RWPE1 (cell line): ENCODE measurements at regions not wholly inside any gene's neighbourhood (a gene's known extent, or its start where the extent isn't known, plus 50 kb on each side); places are given as distances from the start of the nearest gene placed in this dataset.

Experiments used
- CTCF ChIA-PET: fragments of 350-600 bp; sonication (Branson Sonifier 250); formaldehyde crosslinking; extraction: SDS; loops from one replicate; lab custom pipeline; 2021; lab: Yijun Ruan, JAX
- POLR2A ChIA-PET: fragments of 400-600 bp; formaldehyde crosslinking; extraction: SDS; loops from one replicate; lab custom pipeline; 2020; ENCODE audit warnings: antibody characterized with exemption; ENCODE audit not compliant: low non-redundant PET; lab: Yijun Ruan, JAX
- DNase-seq: peaks from one replicate; pipeline ENCODE4 v3.0.0; 2012; ENCODE audit warnings: low spot score
- H3K27ac ChIP-seq: fragments of 450-650 bp; 2 replicates; pipeline ENCODE4 v1.5.1; 2017
- TF ChIP-seq, protein P1 (sequence below): fragments of 450-650 bp; conservative IDR thresholded peaks from 2 replicates; pipeline ENCODE4 v1.5.1; 2017; ENCODE audit warnings: low read depth, mild to moderate bottlenecking

DNA sequence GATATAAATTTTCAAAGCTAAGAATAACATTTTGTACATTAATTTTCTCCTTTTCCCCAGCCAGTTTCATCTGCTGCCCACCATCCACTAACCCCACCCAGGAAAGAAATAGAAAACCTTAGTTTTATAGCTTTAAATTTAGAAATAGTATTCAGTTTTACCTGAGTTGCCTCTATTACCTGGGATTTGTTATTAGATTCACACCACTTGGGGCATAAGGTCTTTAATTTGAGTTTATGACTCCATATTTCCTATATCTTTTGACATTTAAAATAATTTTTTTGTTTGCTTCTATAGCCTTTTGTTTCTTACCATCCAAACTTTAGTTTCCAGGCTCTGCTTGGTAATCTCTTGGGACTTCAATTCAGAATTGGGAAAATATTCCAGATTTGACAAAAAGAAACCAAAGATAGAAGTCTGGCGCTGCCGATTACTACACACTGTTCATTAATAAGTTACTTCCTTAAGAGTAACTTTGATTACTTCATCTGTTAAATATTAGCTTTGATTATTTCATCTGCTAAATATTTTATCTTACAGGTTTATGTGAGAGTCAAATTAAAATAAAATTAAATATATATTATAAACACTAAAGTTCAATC is 485.5 kb upstream of the FOXG1 start:
- ChIA-PET CTCF (interaction anchor here (0.8 kb wide), 1 partner anchor 50 kb away, joined by 4 read pairs; no protein-coding TSS in a partner anchor), POLR2A (no interaction called here)
- H3K27ac ChIP-seq, result no peak overlapping the region
- no peak for DNase-seq
- TF ChIP-seq, protein P1, sequence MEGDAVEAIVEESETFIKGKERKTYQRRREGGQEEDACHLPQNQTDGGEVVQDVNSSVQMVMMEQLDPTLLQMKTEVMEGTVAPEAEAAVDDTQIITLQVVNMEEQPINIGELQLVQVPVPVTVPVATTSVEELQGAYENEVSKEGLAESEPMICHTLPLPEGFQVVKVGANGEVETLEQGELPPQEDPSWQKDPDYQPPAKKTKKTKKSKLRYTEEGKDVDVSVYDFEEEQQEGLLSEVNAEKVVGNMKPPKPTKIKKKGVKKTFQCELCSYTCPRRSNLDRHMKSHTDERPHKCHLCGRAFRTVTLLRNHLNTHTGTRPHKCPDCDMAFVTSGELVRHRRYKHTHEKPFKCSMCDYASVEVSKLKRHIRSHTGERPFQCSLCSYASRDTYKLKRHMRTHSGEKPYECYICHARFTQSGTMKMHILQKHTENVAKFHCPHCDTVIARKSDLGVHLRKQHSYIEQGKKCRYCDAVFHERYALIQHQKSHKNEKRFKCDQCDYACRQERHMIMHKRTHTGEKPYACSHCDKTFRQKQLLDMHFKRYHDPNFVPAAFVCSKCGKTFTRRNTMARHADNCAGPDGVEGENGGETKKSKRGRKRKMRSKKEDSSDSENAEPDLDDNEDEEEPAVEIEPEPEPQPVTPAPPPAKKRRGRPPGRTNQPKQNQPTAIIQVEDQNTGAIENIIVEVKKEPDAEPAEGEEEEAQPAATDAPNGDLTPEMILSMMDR, result no peak

DNA sequence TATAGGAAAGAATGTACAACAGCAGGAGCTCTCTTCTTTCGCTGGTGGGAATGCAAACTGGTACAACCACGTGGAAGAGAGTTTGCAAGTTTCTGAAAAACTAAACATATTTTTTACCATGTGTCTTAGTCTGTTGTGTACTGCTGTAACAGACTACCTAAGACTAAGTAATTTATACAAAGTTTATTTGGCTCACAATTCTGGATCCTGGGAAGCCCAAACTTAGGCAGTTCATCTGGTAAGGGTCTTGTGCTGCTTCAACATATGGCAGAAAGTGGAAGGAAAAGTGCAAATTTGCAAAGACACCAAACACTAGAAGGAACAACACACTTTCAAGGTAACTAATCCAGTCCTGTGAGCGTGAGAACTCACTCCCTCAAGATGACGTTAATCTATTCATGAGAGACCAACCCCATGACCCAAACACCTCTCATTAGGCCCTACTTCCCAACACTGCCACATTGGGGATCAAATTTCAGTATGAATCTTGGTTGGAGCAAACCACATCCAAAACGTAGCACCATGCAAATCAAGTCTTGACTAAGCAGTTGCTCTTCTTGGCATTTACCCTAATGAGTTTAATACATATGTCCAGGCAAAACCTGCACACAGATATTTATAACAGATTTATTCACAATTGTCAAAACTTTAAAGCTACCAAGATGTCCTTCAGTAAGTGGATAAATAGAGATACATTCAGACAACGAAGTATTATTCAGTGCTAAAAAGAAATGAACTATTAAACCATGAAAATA is 481.9 kb upstream of the FOXG1 start:
- H3K27ac ChIP-seq, result no peak overlapping the region
- ChIA-PET POLR2A (no interaction called here), CTCF (no interaction called here)
- DNase-seq, result no peak
- TF ChIP-seq, protein P1, result no peak

DNA sequence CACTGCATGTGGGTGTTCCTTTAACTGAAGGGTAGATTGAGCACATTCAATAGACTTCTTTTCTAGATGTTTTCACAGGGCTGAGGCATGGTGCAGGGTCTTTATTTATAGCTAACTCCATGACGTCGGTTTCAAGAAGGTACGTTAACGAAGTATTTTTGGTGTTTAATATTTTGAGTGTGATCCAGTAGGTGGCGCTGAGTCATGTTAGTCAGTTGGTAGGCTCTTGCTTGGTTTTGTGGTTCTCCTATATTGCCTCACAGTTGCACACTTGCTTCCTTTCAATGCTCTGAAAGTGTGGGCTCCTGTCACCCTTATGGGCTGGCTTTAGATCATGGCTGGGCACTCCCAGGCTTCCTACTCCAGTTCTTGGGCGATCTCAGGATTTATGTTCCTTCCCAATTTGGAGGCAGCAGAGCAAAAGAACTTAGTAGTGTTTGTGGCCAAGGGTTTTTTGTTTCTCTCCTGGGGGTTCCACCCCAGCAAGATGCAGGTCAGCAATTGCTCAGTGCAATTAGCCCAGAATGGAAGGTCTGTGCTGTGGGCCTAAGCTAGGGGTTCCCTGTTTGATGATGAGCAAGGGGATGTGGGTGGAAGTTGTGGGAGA is 471.6 kb upstream of the FOXG1 start:
- POLR2A ChIA-PET, result no interaction called here
- no peak for DNase-seq
- CTCF ChIA-PET, result no interaction called here
- no peak overlapping the region for H3K27ac ChIP-seq
- TF ChIP-seq, protein P1, result no peak

DNA sequence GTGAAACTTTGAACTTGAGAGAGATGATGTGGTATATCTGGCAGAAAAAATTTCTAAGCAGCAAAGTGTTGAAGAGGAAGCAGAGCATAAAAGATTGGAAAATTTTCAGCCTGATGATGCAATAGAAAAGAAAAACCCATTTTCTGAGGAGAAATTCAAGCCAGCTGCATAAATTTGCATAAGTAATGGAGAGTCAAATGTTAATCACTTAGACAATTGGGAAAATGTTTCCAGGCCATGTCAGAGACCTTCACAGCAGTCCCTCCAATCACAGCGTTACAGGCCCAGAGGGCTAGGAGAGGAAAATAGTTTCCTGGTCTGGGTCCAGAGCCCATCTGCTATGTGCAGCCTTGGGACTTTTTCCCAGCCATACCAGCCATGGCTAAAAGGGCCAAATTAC is 469.0 kb upstream of the FOXG1 start:
- CTCF ChIA-PET, result interaction anchor here (0.8 kb wide), 1 partner anchor 68 kb away, joined by 3 read pairs; no protein-coding TSS in a partner anchor
- H3K27ac ChIP-seq, result no peak overlapping the region
- TF ChIP-seq, protein P1, result no peak
- DNase-seq, result no peak
- POLR2A ChIA-PET, result no interaction called here

DNA sequence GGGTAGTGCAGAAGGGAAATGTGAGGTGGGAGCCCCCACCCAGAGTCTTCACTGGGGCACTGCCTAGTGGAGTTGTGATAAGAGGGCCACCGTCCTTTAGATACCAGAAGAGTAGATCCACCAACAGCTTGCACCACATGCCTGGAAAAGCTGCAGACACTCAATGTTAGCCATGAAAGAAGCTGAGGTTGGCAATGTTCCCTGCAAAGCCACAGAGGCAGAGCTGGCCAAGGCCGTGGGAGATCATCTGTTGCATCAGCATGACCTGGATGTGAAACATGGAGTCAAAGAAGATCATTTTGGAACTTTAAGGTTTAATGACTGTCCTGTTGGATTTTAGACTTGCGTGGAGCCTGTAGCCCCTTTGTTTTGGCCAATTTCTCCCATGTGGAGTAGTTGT is 468.4 kb upstream of the FOXG1 start:
- ChIA-PET POLR2A (no interaction called here), CTCF (no interaction called here)
- TF ChIP-seq, protein P1, result no peak
- no peak for DNase-seq
- H3K27ac ChIP-seq, result no peak overlapping the region

DNA sequence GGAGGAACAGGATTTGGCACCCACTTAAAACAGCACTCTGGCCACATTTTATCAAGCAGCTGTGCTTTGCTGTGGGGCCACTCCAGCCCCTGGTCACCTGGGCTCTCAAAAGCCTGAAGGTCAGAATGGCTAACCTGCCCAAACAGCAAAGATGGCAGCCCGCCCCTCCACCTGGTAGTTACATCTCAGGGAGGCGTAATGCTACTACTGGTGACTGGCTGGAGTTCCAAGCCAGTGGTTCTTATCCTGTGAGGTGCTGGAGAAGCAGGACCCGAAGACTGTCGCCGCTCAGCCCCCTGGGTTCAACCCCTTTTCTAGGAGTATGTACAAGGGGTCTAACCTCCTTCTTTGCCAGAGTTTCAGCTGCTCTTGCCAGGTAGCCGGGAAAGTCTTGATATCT is 467.4 kb upstream of the FOXG1 start:
- TF ChIP-seq, protein P1, result no peak
- POLR2A ChIA-PET, result no interaction called here
- no peak for DNase-seq
- H3K27ac ChIP-seq, result no peak overlapping the region
- CTCF ChIA-PET, result no interaction called here
